Right ventricle myocardium inferior (tissue), 1 donor: ENCODE measurements at regions not wholly inside any gene's neighbourhood (a gene's known extent, or its start where the extent isn't known, plus 50 kb on each side); places are given as distances from the start of the nearest gene placed in this dataset.

Experiments used
- ATAC-seq: fragments of 200-7000 bp; cut with Tn5 transposase; one replicate; pipeline ENCODE4 v1.9.1; 2020; ENCODE audit warnings: mild to moderate bottlenecking, moderate library complexity
- DNase-seq: peaks from one replicate; pipeline ENCODE4 v3.0.0; 2021; ENCODE audit errors: missing footprints
- intact Hi-C: fragments of 100-400 bp; cut with DNase I; formaldehyde crosslinking; loops from one replicate; pipeline ENCODE4 v1.11.0; 2022
- donor health status: DM: no; HTN: yes; CAD: no; lungs with severe emphysema.

- intact Hi-C loops: no loop called here
- no peak for ATAC-seq
- no peak for DNase-seq
Observed at GRCh38 chr11:119972281-119972680, 165.6 kb downstream of the TRIM29 start.

- intact Hi-C loops: no loop called here
- DNase-seq: no peak
- no peak for ATAC-seq
Observed at GRCh38 chr11:119970555-119971304, 167.2 kb downstream of the TRIM29 start.

GRCh38 chr11:119964136-119965025 lies 173.5 kb downstream of the TRIM29 start:
- intact Hi-C loops: no loop called here
- ATAC-seq (no peak), DNase-seq (no peak)

- intact Hi-C loops: no loop called here
- DNase-seq: no peak
- ATAC-seq: no peak
Observed at GRCh38 chr11:119957951-119958350, 180.0 kb downstream of the TRIM29 start.

GRCh38 chr11:119952441-119952840 lies 185.5 kb downstream of the TRIM29 start:
- DNase-seq (no peak), ATAC-seq (no peak)
- intact Hi-C loops: no loop called here

GRCh38 chr11:119943298-119943655 lies 194.6 kb downstream of the TRIM29 start:
- ATAC-seq (no peak), DNase-seq (no peak)
- intact Hi-C loops: no loop called here

GRCh38 chr11:119942583-119943297 lies 195.2 kb downstream of the TRIM29 start:
- intact Hi-C loops: no loop called here
- no peak for DNase-seq
- ATAC-seq: no peak

- ATAC-seq (no peak), DNase-seq (no peak)
- intact Hi-C loops: loop anchor here (1.0 to 2.0 kb wide), 2 partner anchors 7 to 49 kb away; no protein-coding TSS in a partner anchor
Observed at GRCh38 chr11:119941636-119942411, 196.1 kb downstream of the TRIM29 start.

- ATAC-seq (no peak), DNase-seq (no peak)
- intact Hi-C loops: loop anchor here (1.0 to 2.0 kb wide), 2 partner anchors 8 to 48 kb away; no protein-coding TSS in a partner anchor
Observed at GRCh38 chr11:119941171-119941570, 196.7 kb downstream of the TRIM29 start.

- intact Hi-C loops: loop anchor here (2.0 kb wide), 1 partner anchor 48 kb away; no protein-coding TSS in a partner anchor
- DNase-seq: no peak
- peak; percentile 58 for ATAC-seq
Observed at GRCh38 chr11:119940401-119940976, 197.4 kb downstream of the TRIM29 start.

- ATAC-seq (no peak), DNase-seq (no peak)
- intact Hi-C loops: no loop called here
Observed at GRCh38 chr11:119937412-119937811, 200.5 kb downstream of the TRIM29 start.

- ATAC-seq (no peak), DNase-seq (no peak)
- intact Hi-C loops: no loop called here
Observed at GRCh38 chr11:119936426-119936825, 201.5 kb downstream of the TRIM29 start.

- intact Hi-C loops: no loop called here
- DNase-seq (no peak), ATAC-seq (no peak)
Observed at GRCh38 chr11:119935349-119935925, 202.5 kb downstream of the TRIM29 start.

- no peak for DNase-seq
- intact Hi-C loops: no loop called here
- no peak for ATAC-seq
Observed at GRCh38 chr11:119934866-119935265, 203.0 kb downstream of the TRIM29 start.

GRCh38 chr11:119934267-119934666 lies 203.6 kb downstream of the TRIM29 start:
- ATAC-seq: no peak
- no peak for DNase-seq
- intact Hi-C loops: no loop called here

GRCh38 chr11:119933584-119933983 lies 204.3 kb downstream of the TRIM29 start:
- DNase-seq (no peak), ATAC-seq (no peak)
- intact Hi-C loops: no loop called here

GRCh38 chr11:119932828-119933562 lies 204.0 kb upstream of the NECTIN1 start:
- ATAC-seq (no peak), DNase-seq (no peak)
- intact Hi-C loops: no loop called here
